HepG2 (cell line): ENCODE measurements at regions not wholly inside any gene's neighbourhood (a gene's known extent, or its start where the extent isn't known, plus 50 kb on each side); places are given as distances from the start of the nearest gene placed in this dataset.

Experiments used
- ATAC-seq: fragments of 200-7000 bp; cut with Tn5 transposase; 3 replicates; pipeline ENCODE4 v1.9.1; 2020; ENCODE audit warnings: mild to moderate bottlenecking, moderate library complexity
- BruUV-seq: library from RNA; stranded (reverse); fragments of 400-500 nt; replicated peaks from 2 replicates; lab custom pipeline; 2021; lab: Mats Ljungman, UMichigan
- CTCF ChIA-PET: fragments of 300-600 bp; formaldehyde crosslinking; extraction: SDS; loops from one replicate; lab custom pipeline; 2021; ENCODE audit warnings: low total read pairs, inconsistent platforms, low intra/inter-chr PET ratio; lab: Yijun Ruan, JAX
- POLR2A ChIA-PET: fragments of 350-600 bp; sonication (Branson Sonifier 250); formaldehyde crosslinking; loops from one replicate; lab custom pipeline; 2020; ENCODE audit warnings: antibody characterized with exemption, inconsistent platforms; lab: Yijun Ruan, JAX
- DNase-seq: peaks from one replicate; pipeline ENCODE4 v3.0.0-alpha.2; 2015; ENCODE audit warnings: low spot score
- FAIRE-seq: peaks from 3 replicates; lab custom pipeline; 2011; peaks lifted over from hg19 to GRCh38; lab: Jason Lieb, UNC
- H2AFZ ChIP-seq: one replicate; pipeline ENCODE4 v1.6.1; 2011; ENCODE audit warnings: low read length, inconsistent platforms
- H3K27ac ChIP-seq: fragments of 300-600 bp; 3 replicates; pipeline ENCODE4 v1.8.0; 2011; ENCODE audit warnings: mixed run types, mild to moderate bottlenecking, mixed read lengths, low read length, inconsistent platforms; ENCODE audit not compliant: insufficient read depth; ENCODE audit errors: extremely low read length
- H3K27me3 ChIP-seq, 2 experiments: fragments of 200-600 bp in 1 of 2; 2 replicates in 1 of 2; 3 replicates in 1 of 2; pipeline versions ENCODE4 v1.6.0 to v1.8.0; 2011; ENCODE audit warnings: low read length in 2 of 2, mild to moderate bottlenecking in 2 of 2, moderate library complexity in 2 of 2, inconsistent platforms in 1 of 2; ENCODE audit not compliant: insufficient read depth in 2 of 2, control insufficient read depth in 1 of 2
- H3K36me3 ChIP-seq, 2 experiments: fragments of 200-600 bp in 1 of 2; replicated peaks in 1 of 2; 2 replicates in 1 of 2; 3 replicates in 1 of 2; pipeline versions ENCODE4 v1.5.1 to v1.8.0; 2011; ENCODE audit warnings: low read length in 2 of 2, inconsistent platforms in 1 of 2; ENCODE audit not compliant: insufficient read depth in 2 of 2, control insufficient read depth in 1 of 2
- H3K4me1 ChIP-seq: 2 replicates; pipeline ENCODE4 v1.5.1; 2012; ENCODE audit warnings: low read length, inconsistent platforms; ENCODE audit not compliant: insufficient read depth
- H3K4me2 ChIP-seq: 2 replicates; pipeline ENCODE4 v1.6.0; 2011; ENCODE audit warnings: low read depth, low read length, inconsistent platforms
- H3K4me3 ChIP-seq, 3 experiments: fragments of 200-600 bp in 1 of 3; sonication (generic), shearing (Covaris generic) in 1 of 3; replicated peaks in 1 of 3; 2 replicates each; pipeline ENCODE4 v1.5.1; 2011 to 2016; ENCODE audit warnings: low read length in 3 of 3, inconsistent platforms in 2 of 3, low read depth in 2 of 3, mild to moderate bottlenecking in 2 of 3, control low read depth in 1 of 3, mixed read lengths in 1 of 3; ENCODE audit not compliant: insufficient read depth in 1 of 3
- H3K79me2 ChIP-seq: one replicate; pipeline ENCODE4 v1.6.1; 2011; ENCODE audit warnings: low read length, inconsistent platforms; ENCODE audit not compliant: insufficient read depth
- H3K9ac ChIP-seq: 2 replicates; pipeline ENCODE4 v1.6.0; 2011; ENCODE audit warnings: mild to moderate bottlenecking, low read depth, low read length, inconsistent platforms; ENCODE audit not compliant: insufficient read depth
- H3K9me3 ChIP-seq: 2 replicates; pipeline ENCODE4 v1.5.1; 2012; ENCODE audit warnings: mild to moderate bottlenecking, low read length
- H4K20me1 ChIP-seq: 2 replicates; pipeline ENCODE4 v1.6.0; 2011; ENCODE audit warnings: inconsistent platforms, mild to moderate bottlenecking, low read length, moderate library complexity; ENCODE audit not compliant: insufficient read depth
- ATF1 ChIP-seq: IDR thresholded peaks from 2 replicates; pipeline ENCODE4 v1.6.1; 2016; ENCODE audit warnings: mild to moderate bottlenecking, control low read depth
- E2F5 ChIP-seq: sonication (generic); formaldehyde crosslinking; conservative IDR thresholded peaks from 2 replicates; pipeline ENCODE4 v1.4.0; 2020; ENCODE audit warnings: missing genetic modification reagents
- EHMT2 ChIP-seq: fragments of 200-600 bp; sonication (generic); IDR thresholded peaks from 2 replicates; pipeline ENCODE4 v1.7.0; 2017; ENCODE audit warnings: antibody characterized with exemption, low read depth, low read length, borderline replicate concordance
- MAFF ChIP-seq: IDR thresholded peaks from 2 replicates; pipeline ENCODE4 v1.6.1; 2011; ENCODE audit warnings: low read depth, low read length, improper control_type of control experiment
- MAFK ChIP-seq, 2 experiments: IDR thresholded peaks in 1 of 2; conservative IDR thresholded peaks in 1 of 2; 2 replicates each; pipeline ENCODE4 v1.6.1; 2011; ENCODE audit warnings: improper control_type of control experiment in 2 of 2, low read length in 2 of 2
- MIER2 ChIP-seq: IDR thresholded peaks from 2 replicates; pipeline ENCODE4 v1.6.1; 2016; ENCODE audit warnings: missing biosample characterization, missing genetic modification reagents
- REST ChIP-seq, 2 experiments: IDR thresholded peaks; 2 replicates each; pipeline ENCODE4 v1.6.1; 2011 to 2012; ENCODE audit warnings: low read length in 2 of 2, borderline replicate concordance in 1 of 2, low read depth in 1 of 2, mild to moderate bottlenecking in 1 of 2, moderate library complexity in 1 of 2
- ZNF263 ChIP-seq: sonication (generic); formaldehyde crosslinking; IDR thresholded peaks from 2 replicates; pipeline ENCODE4 v1.4.0; 2020; ENCODE audit warnings: missing genetic modification reagents
- ZNF670 ChIP-seq: sonication (generic); formaldehyde crosslinking; IDR thresholded peaks from 2 replicates; pipeline ENCODE4 v1.8.0; 2022; ENCODE audit warnings: mild to moderate bottlenecking, missing genetic modification reagents, borderline replicate concordance
- WGBS: methylation state at CpG from one replicate; pipeline ENCODE4 v1.1.6; 2017; ENCODE audit warnings: low lambda C conversion rate; 5-methylcytosine and 5-hydroxymethylcytosine counted together
- in situ Hi-C: cut with HindIII; loops from 2 replicates; pipeline ENCODE4 v1.10.0; 2017; ENCODE audit warnings: low pct_unique_long_range_greater_than_20kb; ENCODE audit not compliant: extremely low pct_ligation_motif_present
- intact Hi-C: fragments of 100-400 bp; cut with micrococcal nuclease; formaldehyde crosslinking; loops from one replicate; pipeline ENCODE4 v1.10.0; 2022; ENCODE audit not compliant: unreplicated experiment

GRCh38 chr9:118059484-118060278 is 355.5 kb downstream of the TLR4 start:
- Histone ChIP-seq H3K27me3 (no peaks in the 10 kb centered on the region), H3K79me2 (no peaks in the 10 kb centered on the region), H3K9me3 (peaks cover 56% of the 10 kb centered on the region), H2AFZ (no peak overlapping the region), H3K36me3 (no peaks in the 10 kb centered on the region)
- 32% methylated on average over 11 of the region's 11 CpGs for WGBS
- FAIRE-seq (no peak), DNase-seq (peak; percentile 1)
- BruUV-seq: no TSS peak
- in situ Hi-C loops (no loop called here), intact Hi-C loops (no loop called here)
- CTCF ChIA-PET: no interaction called here
- TF ChIP-seq EHMT2: peak; percentile 92
- TF ChIP-seq MIER2: peak; percentile 87
- TF ChIP-seq MAFF: peak; percentile 44; the same call in 1 of the 2 replicates
- no peak for TF ChIP-seq ZNF670 (CRISPR knock-in tag)
- TF ChIP-seq ATF1 (CRISPR knock-in tag): no peak
- TF ChIP-seq REST (IDR thresholded peaks at IDR 0.05; ENCODE audit: borderline replicate concordance in 1 of 2, low read depth in 1 of 2, low read length in 2 of 2): peak; percentile 45 to 93
- no peak for TF ChIP-seq E2F5 (CRISPR knock-in tag)
- TF ChIP-seq MAFK (conservative IDR thresholded peaks at IDR 0.05 in 1 of 2, IDR thresholded peaks at IDR 0.05 in 1 of 2; ENCODE audit: low read length in 2 of 2): peak in 1 of 2 experiments; percentile 64; a peak in 3 of 4 replicates
- no peak for TF ChIP-seq ZNF263 (CRISPR knock-in tag)
- TF ChIP-seq, all 625 proteins: peak for 5
- H3K27ac ChIP-seq: no peak overlapping the region
- no peak overlapping the region for H3K9ac ChIP-seq
- no peak overlapping the region for H3K4me2 ChIP-seq
- no peaks in the 10 kb centered on the region for H4K20me1 ChIP-seq
- ATAC-seq: no peak
- POLR2A ChIA-PET: no interaction called here
- no peaks in the 10 kb centered on the region for H3K4me1 ChIP-seq
- no peak overlapping the region for H3K4me3 ChIP-seq
